GM19238 (cell line): ENCODE measurements at regions not wholly inside any gene's neighbourhood (a gene's known extent, or its start where the extent isn't known, plus 50 kb on each side); places are given as distances from the start of the nearest gene placed in this dataset.
A peak's percentile ranks its signal among the peaks of the same experiment; 100 is the strongest.

Experiments
- DNase-seq: peaks from one replicate; pipeline ENCODE4 v3.0.0; 2011; ENCODE audit warnings: low spot score; ENCODE audit not compliant: insufficient read length

GRCh38 chr3:59303452-59303851 is 253.6 kb upstream of the CFAP20DC start:
- DNase-seq, result no peak

- DNase-seq, result no peak
Observed at GRCh38 chr3:59302442-59302841, 252.6 kb upstream of the CFAP20DC start.

GRCh38 chr3:59300733-59301132 is 250.9 kb upstream of the CFAP20DC start:
- no peak for DNase-seq

- DNase-seq, result no peak
Observed at GRCh38 chr3:59299561-59299960, 249.7 kb upstream of the CFAP20DC start.

GRCh38 chr3:59290358-59290757 is 240.5 kb upstream of the CFAP20DC start:
- no peak for DNase-seq

- DNase-seq, result no peak
Observed at GRCh38 chr3:59289831-59290230, 240.0 kb upstream of the CFAP20DC start.

GRCh38 chr3:59288951-59289350 is 239.1 kb upstream of the CFAP20DC start:
- DNase-seq, result no peak

GRCh38 chr3:59286791-59287531 is 237.1 kb upstream of the CFAP20DC start:
- no peak for DNase-seq

GRCh38 chr3:59285560-59285959 is 235.7 kb upstream of the CFAP20DC start:
- DNase-seq, result no peak

GRCh38 chr3:59284926-59285325 is 235.1 kb upstream of the CFAP20DC start:
- DNase-seq, result no peak

- no peak for DNase-seq
Observed at GRCh38 chr3:59280113-59280512, 230.3 kb upstream of the CFAP20DC start.

GRCh38 chr3:59277816-59278215 is 228.0 kb upstream of the CFAP20DC start:
- DNase-seq, result no peak

GRCh38 chr3:59277201-59277600 is 227.4 kb upstream of the CFAP20DC start:
- no peak for DNase-seq

- no peak for DNase-seq
Observed at GRCh38 chr3:59273976-59274375, 224.2 kb upstream of the CFAP20DC start.

GRCh38 chr3:59271971-59272370 is 222.1 kb upstream of the CFAP20DC start:
- no peak for DNase-seq

GRCh38 chr3:59270921-59271320 is 221.1 kb upstream of the CFAP20DC start:
- DNase-seq, result no peak

- no peak for DNase-seq
Observed at GRCh38 chr3:59270209-59270608, 220.4 kb upstream of the CFAP20DC start.

GRCh38 chr3:59268170-59268569 is 218.3 kb upstream of the CFAP20DC start:
- no peak for DNase-seq

GRCh38 chr3:59267021-59267420 is 217.2 kb upstream of the CFAP20DC start:
- DNase-seq, result no peak

- DNase-seq, result no peak
Observed at GRCh38 chr3:59266551-59266950, 216.7 kb upstream of the CFAP20DC start.

GRCh38 chr3:59265566-59265965 is 215.7 kb upstream of the CFAP20DC start:
- DNase-seq, result no peak

GRCh38 chr3:59264366-59264765 is 214.5 kb upstream of the CFAP20DC start:
- DNase-seq, result no peak

GRCh38 chr3:59263152-59263551 is 213.3 kb upstream of the CFAP20DC start:
- DNase-seq, result no peak

- peak; percentile 8 for DNase-seq
Observed at GRCh38 chr3:59262076-59262498, 212.3 kb upstream of the CFAP20DC start.
